GM12878 (cell line): ENCODE measurements at regions not wholly inside any gene's neighbourhood (a gene's known extent, or its start where the extent isn't known, plus 50 kb on each side); places are given as distances from the start of the nearest gene placed in this dataset.

Experiments used
- ATAC-seq: fragments of 200-7000 bp; cut with Tn5 transposase; 3 replicates; pipeline ENCODE4 v1.9.1; 2020; ENCODE audit warnings: mild to moderate bottlenecking, moderate library complexity
- BruUV-seq: library from RNA; stranded (reverse); fragments of 400-500 nt; replicated peaks from 2 replicates; lab custom pipeline; 2021; lab: Mats Ljungman, UMichigan
- CTCF ChIA-PET: fragments of 300-600 bp; sonication (Branson Sonifier 250); formaldehyde crosslinking; extraction: SDS; loops from one replicate; lab custom pipeline; 2021; ENCODE audit warnings: inconsistent platforms; lab: Yijun Ruan, JAX
- POLR2A ChIA-PET: fragments of 350-600 bp; formaldehyde crosslinking; extraction: SDS; loops from one replicate; lab custom pipeline; 2021; ENCODE audit warnings: inconsistent platforms; lab: Charles Lee
- RAD21 ChIA-PET: fragments of 300-600 bp; sonication (Branson Sonifier 250); formaldehyde crosslinking; loops from one replicate; lab custom pipeline; 2023; ENCODE audit warnings: antibody characterized with exemption; ENCODE audit not compliant: unreplicated experiment; lab: Charles Lee
- SMC1A ChIA-PET: fragments of 300-600 bp; sonication (Branson Sonifier 250); formaldehyde crosslinking; loops from one replicate; lab custom pipeline; 2023; ENCODE audit not compliant: unreplicated experiment, uncharacterized antibody; lab: Charles Lee
- DNase-seq: peaks from one replicate; pipeline ENCODE4 v3.0.0-alpha.2; 2011; ENCODE audit warnings: low read depth, low spot score
- FAIRE-seq: peaks from 3 replicates; lab custom pipeline; 2011; peaks lifted over from hg19 to GRCh38; lab: Jason Lieb, UNC
- H2AFZ ChIP-seq: 2 replicates; pipeline ENCODE4 v1.6.0; 2011; ENCODE audit warnings: low read depth, low read length, control low read depth; ENCODE audit not compliant: control insufficient read depth
- H3K27ac ChIP-seq: 2 replicates; pipeline ENCODE4 v1.5.1; 2011; ENCODE audit warnings: control low read depth; ENCODE audit not compliant: control insufficient read depth, insufficient read depth
- H3K27me3 ChIP-seq, 2 experiments: replicated peaks in 1 of 2; 2 replicates each; pipeline versions ENCODE4 v1.6.0 to v1.6.1; 2011; ENCODE audit warnings: low read length in 1 of 2; ENCODE audit not compliant: control insufficient read depth in 2 of 2, insufficient read depth in 2 of 2
- H3K36me3 ChIP-seq, 2 experiments: 2 replicates each; pipeline ENCODE4 v1.5.1; 2011; ENCODE audit warnings: low read length in 1 of 2; ENCODE audit not compliant: control insufficient read depth in 2 of 2, insufficient read depth in 2 of 2
- H3K4me1 ChIP-seq: 2 replicates; pipeline ENCODE4 v1.6.1; 2011; ENCODE audit warnings: mild to moderate bottlenecking, low read length, moderate library complexity, mixed read lengths; ENCODE audit not compliant: control insufficient read depth, insufficient read depth
- H3K4me2 ChIP-seq: 2 replicates; pipeline ENCODE4 v1.6.0; 2011; ENCODE audit warnings: control low read depth; ENCODE audit not compliant: control insufficient read depth, insufficient read depth
- H3K4me3 ChIP-seq: fragments of 200-600 bp; sonication (generic); 2 replicates; pipeline ENCODE4 v1.5.1; 2016
- H3K79me2 ChIP-seq: 2 replicates; pipeline ENCODE4 v1.6.0; 2011; ENCODE audit warnings: low read length; ENCODE audit not compliant: control insufficient read depth, insufficient read depth
- H3K9ac ChIP-seq: 2 replicates; pipeline ENCODE4 v1.8.0; 2011; ENCODE audit warnings: low read length, control low read depth, mixed read lengths; ENCODE audit not compliant: control insufficient read depth, insufficient read depth
- H3K9me3 ChIP-seq: replicated peaks from 3 replicates; pipeline ENCODE4 v1.5.1; 2011; ENCODE audit warnings: mild to moderate bottlenecking, low read length; ENCODE audit not compliant: control insufficient read depth, insufficient read depth
- H4K20me1 ChIP-seq: 2 replicates; pipeline ENCODE4 v1.6.0; 2011; ENCODE audit not compliant: control insufficient read depth, insufficient read depth
- BCL3 ChIP-seq: IDR thresholded peaks from 2 replicates; pipeline ENCODE4 v1.6.1; 2011; ENCODE audit warnings: borderline replicate concordance, low read depth, mild to moderate bottlenecking, moderate library complexity, low read length; ENCODE audit not compliant: insufficient read depth, poor library complexity, severe bottlenecking
- CBX5 ChIP-seq: sonication (generic); IDR thresholded peaks from 2 replicates; pipeline ENCODE4 v1.6.1; 2016; ENCODE audit warnings: low read depth, moderate library complexity, mild to moderate bottlenecking, inconsistent platforms
- E2F8 ChIP-seq: fragments of 450-650 bp; IDR thresholded peaks from 2 replicates; pipeline ENCODE4 v1.6.1; 2018; ENCODE audit warnings: mild to moderate bottlenecking, low read depth, moderate library complexity; ENCODE audit not compliant: partially characterized antibody
- FOS ChIP-seq: IDR thresholded peaks from 3 replicates; pipeline ENCODE4 v1.6.1; 2011; ENCODE audit warnings: borderline replicate concordance; ENCODE audit not compliant: insufficient read length; ENCODE audit errors: extremely low read depth
- HDAC2 ChIP-seq: fragments of 200-600 bp; sonication (generic); IDR thresholded peaks from 2 replicates; pipeline ENCODE4 v1.6.1; 2017
- HDAC6 ChIP-seq: fragments of 200-600 bp; sonication (generic); IDR thresholded peaks from one replicate; pipeline ENCODE4 v1.8.0; 2017; ENCODE audit warnings: antibody characterized with exemption; ENCODE audit not compliant: unreplicated experiment
- RBBP5 ChIP-seq: fragments of 200-600 bp; sonication (generic); conservative IDR thresholded peaks from 2 replicates; pipeline ENCODE4 v1.6.1; 2016
- RFX5 ChIP-seq: IDR thresholded peaks from 2 replicates; pipeline ENCODE4 v1.6.1; 2011; ENCODE audit warnings: low read depth, low read length, improper control_type of control experiment
- SIX5 ChIP-seq: IDR thresholded peaks from 2 replicates; pipeline ENCODE4 v1.6.1; 2011; ENCODE audit warnings: mild to moderate bottlenecking, low read depth, low read length, moderate library complexity; ENCODE audit not compliant: severe bottlenecking
- SMAD5 ChIP-seq: IDR thresholded peaks from 2 replicates; pipeline ENCODE4 v1.6.1; 2016; ENCODE audit warnings: antibody characterized with exemption, low read depth
- SREBF1 ChIP-seq: IDR thresholded peaks from 2 replicates; pipeline ENCODE4 v1.6.1; 2012; ENCODE audit warnings: mild to moderate bottlenecking, low read length
- TBL1XR1 ChIP-seq: IDR thresholded peaks from 2 replicates; pipeline ENCODE4 v1.6.1; 2012; ENCODE audit warnings: low read depth, low read length, improper control_type of control experiment
- WRNIP1 ChIP-seq: IDR thresholded peaks from 2 replicates; pipeline ENCODE4 v1.6.1; 2011; ENCODE audit warnings: low read depth, low read length, improper control_type of control experiment, borderline replicate concordance
- ZNF384 ChIP-seq: IDR thresholded peaks from 2 replicates; pipeline ENCODE4 v1.6.1; 2012; ENCODE audit warnings: low read depth, mild to moderate bottlenecking, low read length, improper control_type of control experiment, borderline replicate concordance
- WGBS: methylation state at CpG from one replicate; pipeline ENCODE4 v1.1.6; 2016; ENCODE audit warnings: low lambda C conversion rate; ENCODE audit not compliant: insufficient replicate concordance, insufficient coverage; ENCODE audit errors: missing lambda C conversion rate; 5-methylcytosine and 5-hydroxymethylcytosine counted together
- in situ Hi-C: fragments of 300-500 bp; cut with MboI; formaldehyde crosslinking; loops from 9 replicates; pipeline ENCODE4 v1.14.3; 2018; ENCODE audit warnings: mixed read lengths
- intact Hi-C: fragments of 100-400 bp; cut with micrococcal nuclease; formaldehyde crosslinking; loops from one replicate; pipeline ENCODE4 v1.14.2; 2022; ENCODE audit not compliant: unreplicated experiment
- TF ChIP-seq, protein P1 (sequence below): IDR thresholded peaks from 2 replicates; pipeline ENCODE4 v1.6.1; 2011; ENCODE audit warnings: borderline replicate concordance, low read depth, mild to moderate bottlenecking, moderate library complexity, mixed read lengths, low read length; ENCODE audit not compliant: insufficient read depth; ENCODE audit errors: extremely low read length
- TF ChIP-seq, protein P2 (sequence below): IDR thresholded peaks from 2 replicates; pipeline ENCODE4 v1.6.1; 2011; ENCODE audit warnings: low read depth, mild to moderate bottlenecking, low read length, moderate library complexity, borderline replicate concordance; ENCODE audit errors: extremely low read depth

GRCh38 chr5:3905521-3905920 lies 309.9 kb downstream of the IRX1 start:
- WGBS: 29% methylated on average over 3 of the region's 3 CpGs
- CTCF ChIA-PET: no interaction called here
- intact Hi-C loops (no loop called here), in situ Hi-C loops (no loop called here)
- Histone ChIP-seq H3K4me1 (no peaks in the 10 kb centered on the region), H4K20me1 (no peaks in the 10 kb centered on the region), H3K27ac (no peak overlapping the region), H3K9me3 (no peaks in the 10 kb centered on the region), H3K4me3 (no peak overlapping the region), H2AFZ (no peak overlapping the region)
- DNase-seq: no peak
- no TSS peak for BruUV-seq
- POLR2A ChIA-PET: no interaction called here
- SMC1A ChIA-PET: no interaction called here
- no peak for ATAC-seq
- no peak for FAIRE-seq
- TF ChIP-seq SMAD5 (no peak), SIX5 (no peak), ZNF384 (no peak), BCL3 (no peak), RBBP5 (no peak), HDAC2 (no peak), HDAC6 (no peak), WRNIP1 (no peak), CBX5 (no peak), RFX5 (no peak), SREBF1 (no peak), TBL1XR1 (no peak), FOS (no peak), E2F8 (no peak)
- TF ChIP-seq, protein P1, sequence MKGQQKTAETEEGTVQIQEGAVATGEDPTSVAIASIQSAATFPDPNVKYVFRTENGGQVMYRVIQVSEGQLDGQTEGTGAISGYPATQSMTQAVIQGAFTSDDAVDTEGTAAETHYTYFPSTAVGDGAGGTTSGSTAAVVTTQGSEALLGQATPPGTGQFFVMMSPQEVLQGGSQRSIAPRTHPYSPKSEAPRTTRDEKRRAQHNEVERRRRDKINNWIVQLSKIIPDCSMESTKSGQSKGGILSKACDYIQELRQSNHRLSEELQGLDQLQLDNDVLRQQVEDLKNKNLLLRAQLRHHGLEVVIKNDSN: no peak
- TF ChIP-seq, protein P2, sequence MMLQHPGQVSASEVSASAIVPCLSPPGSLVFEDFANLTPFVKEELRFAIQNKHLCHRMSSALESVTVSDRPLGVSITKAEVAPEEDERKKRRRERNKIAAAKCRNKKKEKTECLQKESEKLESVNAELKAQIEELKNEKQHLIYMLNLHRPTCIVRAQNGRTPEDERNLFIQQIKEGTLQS: no peak
- TF ChIP-seq, all 136 proteins: peak for 0
- Histone ChIP-seq H3K36me3 (no peaks in the 10 kb centered on the region), H3K79me2 (no peaks in the 10 kb centered on the region), H3K9ac (no peak overlapping the region), H3K27me3 (no peaks in the 10 kb centered on the region), H3K4me2 (no peak overlapping the region)
- RAD21 ChIA-PET: no interaction called here
